A673 (cell line): ENCODE measurements at regions not wholly inside any gene's neighbourhood (a gene's known extent, or its start where the extent isn't known, plus 50 kb on each side); places are given as distances from the start of the nearest gene placed in this dataset.

Experiments
- EZH2 ChIP-seq: fragments of 200-600 bp; sonication (generic); IDR thresholded peaks from 2 replicates; pipeline ENCODE4 v1.6.1; 2017; ENCODE audit warnings: borderline replicate concordance, low read depth, mild to moderate bottlenecking, mixed read lengths, antibody characterized with exemption, low read length; ENCODE audit not compliant: poor library complexity, severe bottlenecking
- TF ChIP-seq, protein P1 (sequence below): fragments of 300-800, 200-600 bp; sonication (generic); conservative IDR thresholded peaks from 2 replicates; pipeline ENCODE4 v1.5.1; 2017; ENCODE audit warnings: low read depth, mild to moderate bottlenecking, antibody characterized with exemption, low read length, moderate library complexity, mixed read lengths

DNA sequence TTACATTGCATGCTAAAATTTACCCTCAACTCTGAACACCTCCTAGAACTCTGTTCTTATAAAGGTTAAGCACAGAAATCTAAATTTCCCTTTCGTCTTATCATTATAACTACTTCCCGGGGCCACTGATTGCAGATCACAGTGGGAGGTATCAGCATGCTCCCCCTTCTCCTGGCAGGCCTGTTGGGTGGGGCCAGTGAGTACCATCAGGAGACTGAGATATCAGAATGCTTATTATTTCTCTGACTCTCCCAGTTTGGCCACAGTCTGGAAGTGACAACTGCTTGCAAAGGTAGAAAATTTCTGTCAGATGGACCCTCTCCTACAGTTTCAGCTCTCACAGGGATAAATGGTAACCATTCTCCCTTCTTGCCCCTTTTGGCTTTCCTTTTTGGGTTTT is 62.6 kb downstream of the DSEL start:
- TF ChIP-seq, protein P1, sequence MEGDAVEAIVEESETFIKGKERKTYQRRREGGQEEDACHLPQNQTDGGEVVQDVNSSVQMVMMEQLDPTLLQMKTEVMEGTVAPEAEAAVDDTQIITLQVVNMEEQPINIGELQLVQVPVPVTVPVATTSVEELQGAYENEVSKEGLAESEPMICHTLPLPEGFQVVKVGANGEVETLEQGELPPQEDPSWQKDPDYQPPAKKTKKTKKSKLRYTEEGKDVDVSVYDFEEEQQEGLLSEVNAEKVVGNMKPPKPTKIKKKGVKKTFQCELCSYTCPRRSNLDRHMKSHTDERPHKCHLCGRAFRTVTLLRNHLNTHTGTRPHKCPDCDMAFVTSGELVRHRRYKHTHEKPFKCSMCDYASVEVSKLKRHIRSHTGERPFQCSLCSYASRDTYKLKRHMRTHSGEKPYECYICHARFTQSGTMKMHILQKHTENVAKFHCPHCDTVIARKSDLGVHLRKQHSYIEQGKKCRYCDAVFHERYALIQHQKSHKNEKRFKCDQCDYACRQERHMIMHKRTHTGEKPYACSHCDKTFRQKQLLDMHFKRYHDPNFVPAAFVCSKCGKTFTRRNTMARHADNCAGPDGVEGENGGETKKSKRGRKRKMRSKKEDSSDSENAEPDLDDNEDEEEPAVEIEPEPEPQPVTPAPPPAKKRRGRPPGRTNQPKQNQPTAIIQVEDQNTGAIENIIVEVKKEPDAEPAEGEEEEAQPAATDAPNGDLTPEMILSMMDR, result no peak
- TF ChIP-seq EZH2, result no peak
